Islet precursor cell (in vitro differentiated cells): ENCODE measurements at regions not wholly inside any gene's neighbourhood (a gene's known extent, or its start where the extent isn't known, plus 50 kb on each side); places are given as distances from the start of the nearest gene placed in this dataset.
"Not testable (repeated sequence)": the region's sequence is repeated elsewhere in the genome, so short reads cannot be mapped to it uniquely, and the experiment has no call there.

Experiments used
- DNase-seq: peaks from one replicate; pipeline ENCODE4 v3.0.0-alpha.2; 2018

DNA sequence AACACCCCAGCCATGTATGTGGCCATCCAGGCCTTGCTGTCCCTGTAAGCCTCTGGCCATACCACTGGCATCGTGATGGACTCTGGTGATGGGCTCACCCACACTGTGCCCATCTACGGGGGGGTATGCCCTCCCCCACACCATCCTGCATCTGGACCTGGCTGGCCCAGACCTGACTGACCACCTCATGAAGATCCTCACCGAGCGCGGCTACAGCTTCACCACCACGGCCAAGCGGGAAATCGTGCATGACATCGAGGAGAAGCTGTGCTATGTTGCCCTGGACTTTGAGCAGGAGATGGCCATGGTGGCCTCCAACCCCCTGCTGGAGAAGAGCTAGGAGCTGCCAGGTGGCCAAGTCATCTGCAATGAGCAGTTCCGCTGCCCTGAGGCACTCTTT is 80.4 kb upstream of the ZCCHC2 start:
- no peak for DNase-seq

DNA sequence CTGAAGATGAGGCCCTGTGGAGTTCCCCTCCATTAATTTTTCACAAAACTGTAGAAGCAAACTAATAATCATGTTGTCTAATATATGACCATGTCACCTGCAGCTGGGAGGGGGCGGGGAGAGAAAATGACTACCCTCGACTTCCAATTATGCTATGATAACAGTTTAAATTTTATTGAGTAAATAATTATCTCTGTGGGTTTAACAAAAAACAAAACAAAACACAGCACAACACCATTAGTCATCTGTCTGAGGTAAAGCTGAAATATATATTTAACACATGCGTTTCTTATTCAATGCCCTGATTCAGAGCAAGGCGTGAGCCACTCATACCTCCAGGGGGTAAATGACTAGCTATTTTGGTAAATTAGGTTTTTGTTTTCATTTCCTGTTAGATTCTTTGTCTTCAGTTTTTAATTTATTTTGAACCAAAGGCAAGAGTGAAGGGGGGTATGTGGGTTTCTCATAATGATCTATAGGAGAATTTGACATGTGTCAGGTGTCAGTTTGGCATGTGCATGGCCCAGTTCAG is 77.4 kb upstream of the ZCCHC2 start:
- DNase-seq, result no peak

DNA sequence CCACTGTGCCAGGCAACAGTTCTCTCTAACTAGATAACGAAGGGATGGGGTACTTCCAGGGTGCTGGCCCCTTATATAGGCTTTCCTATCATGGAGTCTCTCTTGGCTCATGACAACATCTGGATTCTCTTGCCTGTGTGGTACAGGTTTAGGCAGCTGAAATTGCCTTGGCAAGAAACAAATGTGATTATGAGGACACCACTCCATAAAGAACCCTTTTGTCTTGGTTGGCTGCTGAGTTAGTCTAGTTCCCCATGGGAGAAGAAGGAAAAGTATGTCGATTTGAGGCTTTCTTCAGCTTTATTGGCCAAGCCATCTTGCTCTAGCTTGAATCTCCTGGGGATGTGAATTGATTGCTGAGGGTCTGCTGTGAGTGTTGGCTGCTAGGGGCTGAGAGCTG is 76.3 kb upstream of the ZCCHC2 start:
- no peak for DNase-seq

DNA sequence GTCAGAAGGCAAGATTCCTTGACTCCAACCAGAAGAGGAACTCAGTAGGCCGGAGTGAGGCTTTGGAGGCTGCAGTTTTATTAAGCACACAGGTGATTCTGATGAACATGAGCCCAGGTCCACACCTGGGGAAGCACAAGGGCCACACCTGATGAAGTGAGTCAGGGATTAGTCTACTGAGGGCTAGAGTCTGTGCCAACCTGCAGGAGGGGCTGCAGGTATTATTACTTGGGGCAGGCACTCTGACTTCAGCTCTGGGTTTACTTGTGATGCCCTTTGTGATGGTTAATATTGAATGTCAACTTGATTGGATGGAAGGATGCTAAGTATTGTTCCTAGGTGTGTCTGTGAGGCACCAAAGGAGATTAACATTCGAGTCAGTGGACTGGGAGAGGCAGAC is 75.2 kb upstream of the ZCCHC2 start:
- no peak for DNase-seq

DNA sequence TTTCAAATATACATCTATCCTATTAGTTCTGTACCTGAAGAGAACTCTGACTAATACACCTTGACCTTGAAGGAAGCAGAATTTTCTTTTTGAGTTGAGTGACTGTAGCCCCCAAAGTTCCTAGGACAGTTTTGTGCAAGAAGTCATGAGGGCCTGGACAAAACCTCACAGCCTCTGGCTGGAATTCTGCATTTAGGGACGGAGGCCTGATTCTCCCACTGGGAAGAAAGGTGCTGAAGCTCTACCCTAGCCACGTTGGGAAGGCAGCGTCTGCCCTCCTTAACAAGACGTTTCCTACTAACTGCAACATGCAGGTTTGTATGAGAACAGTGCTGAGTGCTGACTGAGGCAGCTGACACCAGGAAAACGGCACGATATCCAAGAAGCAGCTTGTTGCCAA is 74.4 kb upstream of the ZCCHC2 start:
- DNase-seq, result no peak

DNA sequence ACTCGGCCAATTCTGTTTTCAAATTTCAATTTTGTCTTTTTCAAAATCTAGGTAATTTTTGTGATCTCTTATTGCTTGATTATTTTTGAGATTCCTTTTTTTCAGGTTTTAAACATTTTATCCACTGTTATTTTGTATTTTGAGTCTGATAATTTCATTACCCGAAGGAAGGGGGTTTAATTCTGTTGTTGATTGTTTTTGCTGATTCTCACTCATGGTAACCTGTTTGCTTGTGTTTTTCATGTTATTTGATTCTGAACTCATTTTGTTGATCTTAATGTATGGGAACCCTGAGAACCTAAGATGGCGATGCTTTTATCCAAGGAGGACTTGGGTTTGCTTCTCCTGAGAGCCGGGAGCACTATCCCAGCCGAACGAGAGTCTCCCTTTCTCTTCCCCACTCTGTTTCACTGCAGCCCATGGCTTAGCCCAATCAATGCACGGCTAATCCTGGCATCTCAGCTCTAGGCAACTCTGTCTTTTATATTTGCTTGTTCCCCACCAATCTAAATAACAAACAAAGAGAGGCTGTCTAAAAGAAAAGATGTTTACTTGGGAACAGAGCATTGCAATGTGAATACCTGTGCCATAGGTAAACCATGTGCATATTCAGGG is 73.2 kb upstream of the ZCCHC2 start:
- DNase-seq, result no peak

DNA sequence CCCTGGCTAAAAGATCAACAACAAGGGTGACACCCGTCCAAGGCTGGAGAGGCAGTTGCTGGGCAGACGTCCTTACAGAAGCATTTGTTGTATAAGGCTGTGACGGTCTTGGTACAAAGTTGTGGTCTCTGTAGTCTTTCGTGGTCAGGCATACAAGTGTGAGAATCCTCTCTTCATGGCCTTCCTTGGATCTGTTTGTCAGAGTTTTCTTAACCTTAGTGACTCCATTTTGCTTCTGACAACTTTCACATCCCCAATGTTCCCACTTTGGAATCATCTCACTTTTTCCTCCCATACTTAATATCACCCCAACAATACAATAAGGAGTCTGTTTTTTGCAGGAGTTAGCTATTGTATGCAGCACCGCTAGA is 72.7 kb upstream of the ZCCHC2 start:
- no peak for DNase-seq

DNA sequence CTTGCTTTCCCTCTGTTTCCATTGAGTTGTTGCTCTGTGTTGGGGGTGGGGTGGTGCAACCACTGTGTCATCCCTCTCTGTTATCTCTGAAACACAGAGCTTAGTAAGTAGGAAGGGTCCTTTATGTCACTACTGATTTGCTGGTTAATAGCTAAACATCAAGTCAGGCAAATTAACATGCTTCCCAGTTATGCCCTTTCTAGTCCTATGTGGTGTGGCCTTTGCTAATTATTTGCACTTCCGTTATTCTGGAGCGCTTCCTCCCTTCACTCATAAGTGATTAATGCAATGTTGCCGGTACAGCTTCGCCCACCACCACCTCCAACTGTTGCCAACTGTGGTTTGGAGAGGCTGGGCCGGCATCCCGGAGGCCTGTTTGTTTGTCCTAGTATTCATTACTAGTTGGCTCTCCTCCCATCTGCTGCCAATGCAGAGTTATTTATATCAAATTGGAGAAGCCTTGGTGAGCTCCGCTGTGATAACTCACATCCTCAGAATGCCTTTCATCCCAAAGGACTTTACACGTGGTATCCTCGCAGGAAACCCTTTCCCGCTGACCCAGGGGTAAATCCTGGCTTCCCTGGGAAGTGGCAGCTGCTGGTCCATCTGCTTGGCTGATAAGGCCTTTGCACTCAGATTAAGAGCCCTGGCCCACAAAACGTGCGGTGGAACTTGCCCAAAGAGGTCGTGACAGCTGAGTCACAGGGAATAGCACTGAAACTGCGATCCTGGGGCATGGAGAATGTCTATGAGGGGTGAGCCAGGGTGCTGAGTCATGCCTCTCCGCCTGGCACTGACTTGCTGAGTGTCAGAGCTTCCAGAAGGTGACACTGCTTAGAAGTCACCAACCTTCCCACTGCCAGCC is 72.0 kb upstream of the ZCCHC2 start:
- DNase-seq, result peak; percentile 92

DNA sequence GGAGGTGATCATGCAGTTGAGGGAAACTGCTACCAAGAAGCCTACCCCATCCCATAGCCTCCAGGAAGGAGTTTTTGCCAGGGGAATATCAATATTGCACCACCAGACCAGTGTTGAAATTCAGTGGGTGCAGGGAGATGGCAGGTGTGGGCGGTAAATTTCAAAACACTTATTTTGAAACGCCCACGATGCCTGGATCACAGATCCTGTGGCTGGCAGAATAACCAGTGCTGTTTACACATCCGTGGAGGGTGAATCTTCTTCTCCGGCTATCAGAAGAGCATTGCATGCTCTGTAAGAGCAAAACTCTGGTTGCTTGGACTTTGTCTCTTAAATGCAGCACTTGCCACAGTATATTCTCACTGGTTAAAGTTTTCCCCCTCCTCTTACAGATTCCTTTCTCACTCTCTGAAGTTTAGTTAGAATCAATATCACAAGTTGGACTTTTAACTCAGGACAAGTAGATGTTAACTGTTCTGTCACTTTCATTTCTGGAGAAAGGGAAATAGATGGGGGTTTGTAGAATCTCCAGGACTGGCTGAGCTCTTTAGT is 70.5 kb upstream of the ZCCHC2 start:
- no peak for DNase-seq

DNA sequence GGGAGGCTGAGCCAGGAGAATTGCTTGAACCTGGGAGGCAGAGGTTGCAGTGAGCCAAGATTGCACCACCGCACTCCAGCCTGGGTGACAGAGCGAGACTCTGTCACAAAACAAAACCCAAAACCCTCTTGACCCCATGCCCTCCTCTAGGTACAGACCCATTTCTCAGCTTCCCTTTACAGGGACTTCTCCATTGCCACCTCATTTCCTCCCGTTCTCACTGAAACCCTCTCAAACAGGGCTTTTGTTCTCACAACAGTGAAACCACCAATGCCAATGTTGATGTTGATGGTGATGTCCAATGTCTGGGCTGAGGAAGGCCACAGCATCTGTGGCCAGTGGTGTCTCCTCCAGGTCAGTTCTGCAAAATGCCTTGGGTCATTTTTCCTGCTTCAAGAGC is 69.0 kb upstream of the ZCCHC2 start:
- DNase-seq, result no peak

DNA sequence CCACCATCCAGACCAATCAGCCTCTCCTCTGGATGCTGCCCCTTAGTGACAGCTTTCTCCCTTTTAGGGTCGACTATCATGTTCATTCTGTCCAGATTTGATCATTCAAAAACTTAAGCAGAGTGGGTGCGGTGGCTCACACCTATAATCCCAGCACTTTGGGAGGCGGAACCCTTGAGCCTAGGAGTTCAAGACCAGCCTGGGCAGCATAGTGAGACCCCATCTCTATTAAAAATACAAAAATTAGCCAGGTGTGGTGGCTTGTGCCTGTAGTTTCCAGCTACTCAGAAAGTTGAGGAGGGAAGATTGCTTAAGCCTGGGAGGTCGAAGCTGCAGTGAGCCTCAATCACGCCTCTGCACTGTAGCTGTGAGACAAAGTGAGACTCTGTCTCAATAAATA is 68.3 kb upstream of the ZCCHC2 start:
- no peak for DNase-seq

DNA sequence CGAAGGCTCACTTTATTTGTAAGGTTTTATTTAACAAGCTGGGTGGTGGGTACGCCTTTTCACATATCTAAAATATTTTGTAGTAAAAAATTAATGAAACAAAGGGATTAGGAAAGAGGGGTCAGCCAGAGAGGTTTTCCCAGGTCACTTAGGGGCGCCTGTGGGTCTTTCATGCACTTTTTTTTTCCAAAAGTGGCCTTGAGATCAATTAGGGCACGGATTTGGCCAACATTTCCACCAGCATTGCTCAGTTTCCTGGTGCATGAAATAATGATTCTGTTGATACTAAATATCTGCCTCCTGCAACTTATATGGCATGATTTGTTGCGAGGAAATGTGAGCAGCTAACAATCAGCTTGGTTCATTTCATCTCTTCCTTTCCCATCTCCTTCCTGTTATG is 67.6 kb upstream of the ZCCHC2 start:
- DNase-seq, result no peak

DNA sequence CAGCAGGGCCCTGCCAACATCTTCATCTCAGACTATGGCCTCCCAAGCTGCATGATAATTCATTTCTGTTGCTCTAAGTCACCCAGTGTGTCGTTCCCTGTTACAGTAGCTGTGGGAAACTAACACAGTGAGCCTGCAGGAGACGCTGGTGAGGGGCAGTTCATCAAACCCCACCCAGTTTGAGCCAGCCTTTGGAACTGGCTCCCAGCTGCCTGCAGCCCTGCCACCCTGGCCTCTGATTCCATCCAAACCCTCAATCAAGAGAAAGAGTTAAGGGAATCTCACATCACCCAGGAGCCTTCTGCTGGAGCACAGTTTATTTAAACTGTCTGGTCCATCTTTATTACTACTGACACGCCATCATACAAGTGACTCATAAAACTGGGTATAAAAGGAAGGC is 64.9 kb upstream of the ZCCHC2 start:
- no peak for DNase-seq

DNA sequence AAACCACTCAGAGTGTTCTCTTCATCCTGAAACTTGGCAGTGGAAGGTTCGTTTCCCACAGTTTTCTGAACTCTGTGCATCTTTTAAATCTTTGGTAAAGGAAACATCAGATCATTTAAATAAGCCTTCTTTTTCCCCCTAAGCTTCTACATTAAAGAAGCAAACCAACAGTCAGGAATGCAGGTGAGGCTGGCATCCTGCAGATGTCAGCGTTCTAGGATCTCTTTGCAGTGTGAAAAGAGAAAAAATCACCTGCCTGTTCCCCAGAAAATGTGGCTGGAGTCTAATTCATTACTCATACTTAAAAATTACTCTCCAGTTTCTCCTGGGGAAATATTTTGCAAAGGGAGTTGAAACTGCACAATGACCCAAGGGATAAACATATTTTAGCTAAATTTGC is 64.5 kb upstream of the ZCCHC2 start:
- no peak for DNase-seq

DNA sequence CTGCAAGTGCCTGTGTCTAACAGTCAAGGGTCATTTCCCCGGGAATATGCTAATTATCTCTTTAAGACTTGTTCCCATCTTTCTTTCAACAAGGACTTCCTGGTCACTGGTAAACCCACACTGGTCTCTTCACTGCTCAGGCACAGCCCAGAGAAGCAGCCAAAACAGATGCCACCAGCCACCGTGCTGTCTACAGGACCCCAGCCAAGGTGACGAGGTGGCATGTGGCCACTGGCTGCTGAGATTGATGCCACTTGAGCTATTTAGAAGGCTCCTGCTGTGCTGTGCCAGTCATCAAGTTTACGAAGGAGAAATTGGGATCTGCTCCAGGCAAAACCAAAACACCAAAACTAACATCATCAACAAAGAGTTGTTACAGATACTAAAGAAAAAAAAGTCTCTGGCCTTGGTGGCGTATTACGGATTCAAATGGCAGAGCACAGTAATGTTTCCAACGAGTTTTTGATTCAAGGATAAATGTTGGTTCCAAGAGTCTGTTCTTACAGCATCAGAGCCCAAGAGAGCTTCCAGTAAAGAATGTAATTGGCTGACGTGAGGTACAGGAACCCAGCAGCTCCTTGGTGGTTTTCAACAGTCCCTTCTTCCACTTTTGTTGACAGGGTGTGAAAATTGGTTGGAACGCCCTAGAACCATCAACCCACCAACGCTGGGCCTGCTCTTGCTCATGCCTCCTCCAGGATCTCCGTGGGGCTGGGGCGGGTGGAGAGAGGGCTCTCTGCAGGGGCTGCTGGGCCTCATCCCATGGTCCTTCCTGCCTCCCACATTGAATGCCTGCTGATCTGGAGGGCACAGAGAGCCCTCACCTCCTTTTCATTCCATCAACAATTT is 63.7 kb upstream of the ZCCHC2 start:
- no peak for DNase-seq

DNA sequence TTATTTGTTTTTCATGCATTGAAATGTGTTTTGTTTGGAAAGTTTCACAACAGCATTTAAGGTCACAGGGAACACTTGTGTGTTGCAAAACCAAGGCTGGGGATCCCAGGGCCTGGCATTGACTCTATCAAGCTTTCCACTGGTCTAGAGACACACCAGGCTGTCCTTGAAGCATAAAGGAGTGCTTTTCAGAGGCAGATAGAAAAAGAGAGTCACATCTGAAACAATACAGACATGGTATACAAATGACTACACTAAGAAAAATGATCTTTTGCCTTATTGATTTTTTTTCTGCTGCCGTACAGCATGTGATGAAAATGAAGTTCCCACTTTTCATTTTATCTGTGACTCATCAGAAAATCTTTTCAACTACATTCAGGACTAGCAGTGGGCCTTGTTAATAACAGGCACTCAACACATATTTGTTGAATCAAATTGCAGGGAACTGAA is 61.9 kb upstream of the ZCCHC2 start:
- DNase-seq, result no peak

DNA sequence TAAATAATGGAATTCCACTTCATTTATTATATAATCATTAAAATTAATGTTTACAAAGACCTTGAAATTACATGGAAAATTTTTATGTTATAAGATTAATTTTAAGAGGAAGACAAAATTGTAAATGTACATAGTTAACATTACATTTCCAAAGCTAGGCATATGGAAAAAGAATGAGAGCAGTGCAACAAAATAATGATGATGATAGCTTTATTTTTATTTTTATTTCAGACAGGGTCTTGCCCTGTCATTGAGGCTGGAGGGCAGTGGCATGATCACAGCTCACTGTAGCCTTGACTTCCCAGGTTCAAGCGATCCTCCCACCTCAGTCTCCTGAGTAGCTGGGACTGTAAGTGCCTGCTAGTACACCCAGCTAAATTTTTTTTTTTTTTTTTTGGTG is 61.2 kb upstream of the ZCCHC2 start:
- no peak for DNase-seq

DNA sequence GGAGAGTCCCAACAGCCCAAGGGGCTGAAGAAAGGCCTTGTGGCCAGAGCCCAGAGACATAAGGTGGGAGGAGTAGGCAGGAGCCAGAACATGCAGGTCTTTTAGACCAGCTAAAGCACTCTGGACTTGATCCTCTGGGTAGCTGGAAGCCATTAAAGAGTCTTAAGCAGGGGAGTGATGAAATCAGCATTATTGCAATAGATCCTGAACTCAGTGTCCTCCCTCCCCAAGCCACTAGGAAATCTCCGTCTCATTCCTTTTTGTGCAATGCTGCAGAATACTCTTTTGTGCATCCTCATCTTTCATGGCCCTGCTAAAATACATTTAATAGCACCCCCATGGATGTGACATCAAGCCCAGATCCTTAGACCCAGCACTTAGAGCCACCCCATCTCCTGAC is 58.6 kb upstream of the ZCCHC2 start:
- no peak for DNase-seq

DNA sequence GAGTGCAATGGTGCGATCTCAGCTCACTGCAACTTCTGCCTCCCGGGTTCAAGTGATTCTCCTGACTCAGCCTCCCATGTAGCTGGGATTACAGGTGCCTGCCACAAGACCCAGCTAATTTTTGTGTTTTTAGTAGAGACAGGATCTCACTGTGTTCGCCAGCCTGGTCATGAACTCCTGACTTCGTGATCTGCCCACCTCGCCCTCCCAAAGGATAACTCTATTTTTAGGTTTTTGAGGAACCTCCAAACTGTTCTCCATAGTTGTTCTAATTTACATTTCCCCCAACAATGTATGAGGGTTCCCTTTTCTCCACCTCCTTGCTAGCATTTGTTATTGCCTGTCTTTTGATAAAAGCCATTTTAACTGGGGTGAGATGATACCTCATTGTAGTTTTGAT is 53.7 kb upstream of the ZCCHC2 start:
- DNase-seq, result not testable (repeated sequence)
